ENCODE measurements at regions not wholly inside any gene's neighbourhood (a gene's known extent, or its start where the extent isn't known, plus 50 kb on each side); places are given as distances from the start of the nearest gene placed in this dataset.
A peak's percentile ranks its signal among the peaks of the same experiment; 100 is the strongest.
"Not testable (repeated sequence)": the region's sequence is repeated elsewhere in the genome, so short reads cannot be mapped to it uniquely, and the experiment has no call there.

DNA sequence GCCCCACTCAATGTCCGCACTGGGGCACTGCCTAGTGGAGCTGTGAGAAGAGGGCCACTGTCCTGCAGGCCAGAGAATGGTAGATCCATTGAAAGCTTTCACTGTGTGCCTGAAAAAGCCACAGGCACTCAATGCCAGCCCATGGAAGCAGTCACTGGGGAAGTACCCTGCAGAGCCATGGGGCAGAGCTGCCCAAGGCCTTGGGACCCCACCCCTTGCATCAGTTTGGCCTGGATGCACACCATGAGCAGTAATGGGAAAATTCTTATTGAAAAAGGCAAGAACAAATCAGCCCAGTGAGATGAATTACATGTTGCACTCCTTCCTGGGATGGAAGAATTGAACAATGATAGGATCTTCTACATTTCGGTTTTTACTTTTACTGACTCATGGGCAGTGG, 447.1 kb downstream of the SPATA31A1 start:
- H3K27ac Mint-ChIP-seq; H3K9me3 ChIP-seq (ENCODE audit: control insufficient read depth, low read length, poor library complexity, severe bottlenecking); H3K36me3 Mint-ChIP-seq (ENCODE audit: low read depth); ATAC-seq; H3K27me3 Mint-ChIP-seq; DNase-seq; H3K4me1 Mint-ChIP-seq; H3K4me3 Mint-ChIP-seq: not testable (repeated sequence)

DNA sequence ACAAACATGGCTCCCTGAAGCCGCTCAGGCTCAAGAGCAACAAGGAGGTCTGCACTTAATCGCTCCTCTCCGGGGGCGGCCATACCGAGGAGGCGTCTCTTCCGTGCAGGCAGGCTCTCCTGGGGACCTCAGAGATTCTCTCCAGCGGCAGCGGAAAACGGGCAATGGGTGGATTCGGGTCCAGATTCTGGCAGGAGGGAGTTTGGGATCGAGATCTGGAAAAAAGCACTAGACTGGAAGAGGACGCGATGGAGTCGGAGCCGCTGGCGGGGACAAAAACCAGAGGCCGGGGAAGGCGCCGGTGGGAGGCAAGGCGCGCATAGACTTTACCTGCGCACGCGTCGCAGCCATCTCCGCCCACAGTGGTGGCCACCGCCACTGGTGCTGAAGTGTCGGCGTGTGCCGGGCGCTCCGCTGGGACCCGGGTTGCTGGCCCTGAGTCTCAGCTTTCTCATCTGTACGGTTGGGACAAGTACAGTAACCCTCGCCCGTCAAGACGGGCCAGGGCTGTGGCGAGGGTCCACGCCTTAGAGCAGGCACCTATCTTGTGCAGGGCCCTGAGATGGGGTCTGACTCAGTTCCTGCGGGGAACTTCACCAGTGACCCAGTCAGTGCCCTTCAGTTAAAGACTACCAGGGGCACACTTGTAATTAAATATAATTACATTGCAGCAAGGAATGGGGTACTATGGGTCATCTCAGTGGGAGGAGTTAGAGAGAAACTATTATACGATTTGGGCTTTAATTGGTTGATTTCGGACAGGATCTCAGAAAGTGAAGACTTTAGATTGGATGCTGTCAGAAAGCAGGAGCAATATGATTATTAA, 454.1 kb downstream of the SPATA31A1 start:
- not testable (repeated sequence) for H3K9me3 ChIP-seq (ENCODE audit: control insufficient read depth, low read length, poor library complexity, severe bottlenecking); H3K27me3 Mint-ChIP-seq; H3K36me3 Mint-ChIP-seq (ENCODE audit: low read depth); H3K4me1 Mint-ChIP-seq
- H3K4me3 Mint-ChIP-seq = peak overlapping the region; percentile 92
- ATAC-seq (peak; percentile 76), DNase-seq (peak; percentile 25 to 51 (median 46))
- peak overlapping the region; percentile 82 for H3K27ac Mint-ChIP-seq

- ATAC-seq, H3K4me1 Mint-ChIP-seq, H3K4me3 Mint-ChIP-seq: not testable (repeated sequence)
Observed at GRCh38 chr9:39810401-39810800, 454.9 kb downstream of the SPATA31A1 start.

GRCh38 chr9:39811615-39812014, 456.1 kb downstream of the SPATA31A1 start:
- DNase-seq, ATAC-seq: not testable (repeated sequence)

More at GRCh38 chr9:39810401-39810800, 454.9 kb downstream of the SPATA31A1 start:
- H3K36me3 Mint-ChIP-seq (ENCODE audit: low read depth); DNase-seq; H3K9me3 ChIP-seq (ENCODE audit: control insufficient read depth, low read length, poor library complexity, severe bottlenecking); H3K27me3 Mint-ChIP-seq: not testable (repeated sequence)
- peak overlapping the region; percentile 82 for H3K27ac Mint-ChIP-seq

GRCh38 chr9:39828457-39828856, 473.0 kb downstream of the SPATA31A1 start:
- H3K27me3 Mint-ChIP-seq; H3K36me3 Mint-ChIP-seq (ENCODE audit: low read depth); H3K27ac Mint-ChIP-seq; DNase-seq; H3K9me3 ChIP-seq (ENCODE audit: control insufficient read depth, low read length, poor library complexity, severe bottlenecking); H3K4me1 Mint-ChIP-seq; H3K4me3 Mint-ChIP-seq; ATAC-seq: not testable (repeated sequence)

More at GRCh38 chr9:39811615-39812014, 456.1 kb downstream of the SPATA31A1 start:
- H3K9me3 ChIP-seq (ENCODE audit: control insufficient read depth, low read length, poor library complexity, severe bottlenecking); H3K4me3 Mint-ChIP-seq; H3K36me3 Mint-ChIP-seq (ENCODE audit: low read depth); H3K27me3 Mint-ChIP-seq; H3K4me1 Mint-ChIP-seq; H3K27ac Mint-ChIP-seq: not testable (repeated sequence)
